Loucy (cell line): ENCODE measurements at regions not wholly inside any gene's neighbourhood (a gene's known extent, or its start where the extent isn't known, plus 50 kb on each side); places are given as distances from the start of the nearest gene placed in this dataset.
A peak's percentile ranks its signal among the peaks of the same experiment; 100 is the strongest.
"Not testable (repeated sequence)": the region's sequence is repeated elsewhere in the genome, so short reads cannot be mapped to it uniquely, and the experiment has no call there.

Source experiments
- H2AFZ ChIP-seq: fragments of 200-600 bp; sonication (generic); 2 replicates; pipeline ENCODE4 v1.6.0; 2016; ENCODE audit warnings: antibody characterized with exemption, mild to moderate bottlenecking, low read length, moderate library complexity
- H3F3A ChIP-seq: fragments of 200-600 bp; 2 replicates; pipeline ENCODE4 v1.6.0; 2016; ENCODE audit warnings: antibody characterized with exemption, low read depth, mild to moderate bottlenecking
- H3K27me3 ChIP-seq: fragments of 200-600 bp; sonication (generic); 2 replicates; pipeline ENCODE4 v1.6.1; 2014; ENCODE audit warnings: low read length, mild to moderate bottlenecking; ENCODE audit not compliant: insufficient read depth, poor library complexity, severe bottlenecking
- H3K36me3 ChIP-seq: fragments of 200-600 bp; sonication (generic); 2 replicates; pipeline ENCODE4 v1.6.1; 2016; ENCODE audit warnings: low read length; ENCODE audit not compliant: insufficient read depth
- H3K4me1 ChIP-seq: fragments of 200-600 bp; sonication (generic); 2 replicates; pipeline ENCODE4 v1.5.1; 2014; ENCODE audit warnings: low read length, mild to moderate bottlenecking; ENCODE audit not compliant: insufficient read depth, poor library complexity, severe bottlenecking
- H3K4me2 ChIP-seq: fragments of 200-600 bp; sonication (generic); 2 replicates; pipeline ENCODE4 v1.6.0; 2014; ENCODE audit warnings: antibody characterized with exemption, low read length, low read depth, mild to moderate bottlenecking; ENCODE audit not compliant: poor library complexity, severe bottlenecking
- H3K4me3 ChIP-seq: fragments of 200-600 bp; sonication (generic); 2 replicates; pipeline ENCODE4 v1.5.1; 2014; ENCODE audit warnings: low read length, mild to moderate bottlenecking, mixed read lengths; ENCODE audit not compliant: poor library complexity, severe bottlenecking
- H3K79me2 ChIP-seq: fragments of 200-600 bp; sonication (generic); 2 replicates; pipeline ENCODE4 v1.6.1; 2014; ENCODE audit warnings: low read length; ENCODE audit not compliant: insufficient read depth
- H3K9ac ChIP-seq: fragments of 200-600 bp; sonication (generic); 2 replicates; pipeline ENCODE4 v1.6.0; 2014; ENCODE audit warnings: mild to moderate bottlenecking, low read depth, low read length, moderate library complexity; ENCODE audit not compliant: poor library complexity, severe bottlenecking
- H3K9me2 ChIP-seq: fragments of 200-600 bp; sonication (generic); replicated peaks from 2 replicates; pipeline ENCODE4 v1.6.1; 2016; ENCODE audit warnings: low read depth, low read length, mixed read lengths
- H3K9me3 ChIP-seq: fragments of 200-600 bp; sonication (generic); 2 replicates; pipeline ENCODE4 v1.6.1; 2014; ENCODE audit warnings: mild to moderate bottlenecking, antibody characterized with exemption, low read length, low read depth; ENCODE audit not compliant: insufficient read depth
- H4K20me1 ChIP-seq: fragments of 200-600 bp; sonication (generic); 2 replicates; pipeline ENCODE4 v1.6.0; 2014; ENCODE audit warnings: antibody characterized with exemption, low read length, mild to moderate bottlenecking; ENCODE audit not compliant: insufficient read depth, poor library complexity, severe bottlenecking
- CTCF ChIP-seq: fragments of 200-600 bp; sonication (generic); conservative IDR thresholded peaks from 2 replicates; pipeline ENCODE4 v1.5.1; 2014; ENCODE audit warnings: mild to moderate bottlenecking, antibody characterized with exemption, low read length
- EZH2phosphoT487 ChIP-seq: fragments of 200-600 bp; IDR thresholded peaks from 2 replicates; pipeline ENCODE4 v1.6.1; 2018; ENCODE audit warnings: antibody characterized with exemption, mild to moderate bottlenecking, moderate library complexity, borderline replicate concordance

- no peaks in the 10 kb centered on the region for H3K36me3 ChIP-seq
- H3K79me2 ChIP-seq: no peaks in the 10 kb centered on the region
- no peaks in the 10 kb centered on the region for H3F3A ChIP-seq
- no peaks in the 10 kb centered on the region for H4K20me1 ChIP-seq
- TF ChIP-seq CTCF (no peak), EZH2phosphoT487 (no peak)
- H3K4me2 ChIP-seq: no peak overlapping the region
- H3K4me1 ChIP-seq: no peaks in the 10 kb centered on the region
- no peak overlapping the region for H3K4me3 ChIP-seq
- no peak overlapping the region for H3K9ac ChIP-seq
- H3K9me3 ChIP-seq: no peaks in the 10 kb centered on the region
- H3K9me2 ChIP-seq: no peaks in the 10 kb centered on the region
- no peak overlapping the region for H2AFZ ChIP-seq
- H3K27me3 ChIP-seq: no peaks in the 10 kb centered on the region
Measured at GRCh38 chr10:55742487-55742886, 618.6 kb downstream of the ZWINT start.

GRCh38 chr10:55740767-55741166 is 620.3 kb downstream of the ZWINT start:
- H3K4me2 ChIP-seq, H3K36me3 ChIP-seq, H3K4me1 ChIP-seq, H3K27me3 ChIP-seq, H3K4me3 ChIP-seq, H3K79me2 ChIP-seq, H3K9ac ChIP-seq, H3F3A ChIP-seq, H3K9me2 ChIP-seq, H4K20me1 ChIP-seq, H3K9me3 ChIP-seq: not testable (repeated sequence)
- H2AFZ ChIP-seq: 0 out of 2 replicates have a peak overlapping the region, but pooled peaks have one; percentile 36
- peak; percentile 50 for TF ChIP-seq CTCF

- Histone ChIP-seq H3K4me3 (no peak overlapping the region), H3K9me3 (no peaks in the 10 kb centered on the region), H3K4me2 (no peak overlapping the region), H2AFZ (peak overlapping the region; percentile 12; the same call in 1 of the 2 replicates), H3F3A (no peaks in the 10 kb centered on the region), H3K4me1 (no peaks in the 10 kb centered on the region), H4K20me1 (no peaks in the 10 kb centered on the region), H3K36me3 (no peaks in the 10 kb centered on the region), H3K27me3 (no peaks in the 10 kb centered on the region), H3K79me2 (no peaks in the 10 kb centered on the region), H3K9ac (no peak overlapping the region), H3K9me2 (no peaks in the 10 kb centered on the region)
- no peak for TF ChIP-seq EZH2phosphoT487
- no peak for TF ChIP-seq CTCF
Measured at GRCh38 chr10:55740110-55740509, 620.9 kb downstream of the ZWINT start.
